ENCODE measurements at regions not wholly inside any gene's neighbourhood (a gene's known extent, or its start where the extent isn't known, plus 50 kb on each side); places are given as distances from the start of the nearest gene placed in this dataset.

DNA sequence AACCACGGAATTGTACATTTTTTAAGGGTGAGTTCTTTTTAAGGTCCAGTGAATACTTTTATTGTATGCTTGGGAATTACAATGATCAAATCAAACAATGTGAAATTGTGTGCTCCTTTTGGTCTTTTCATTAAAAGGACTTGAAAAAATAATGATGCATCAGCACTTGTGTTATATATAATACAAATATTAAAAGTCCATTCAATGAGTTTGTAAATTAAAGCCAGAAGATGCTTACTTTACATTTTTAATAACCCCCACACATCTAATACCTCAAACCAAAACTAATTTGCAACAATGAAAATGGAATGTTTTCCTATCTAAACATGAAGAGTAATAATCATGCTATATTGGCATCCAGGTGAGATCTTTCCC lies 369.8 kb upstream of the LCORL start:
- TF ChIP-seq, protein P1, sequence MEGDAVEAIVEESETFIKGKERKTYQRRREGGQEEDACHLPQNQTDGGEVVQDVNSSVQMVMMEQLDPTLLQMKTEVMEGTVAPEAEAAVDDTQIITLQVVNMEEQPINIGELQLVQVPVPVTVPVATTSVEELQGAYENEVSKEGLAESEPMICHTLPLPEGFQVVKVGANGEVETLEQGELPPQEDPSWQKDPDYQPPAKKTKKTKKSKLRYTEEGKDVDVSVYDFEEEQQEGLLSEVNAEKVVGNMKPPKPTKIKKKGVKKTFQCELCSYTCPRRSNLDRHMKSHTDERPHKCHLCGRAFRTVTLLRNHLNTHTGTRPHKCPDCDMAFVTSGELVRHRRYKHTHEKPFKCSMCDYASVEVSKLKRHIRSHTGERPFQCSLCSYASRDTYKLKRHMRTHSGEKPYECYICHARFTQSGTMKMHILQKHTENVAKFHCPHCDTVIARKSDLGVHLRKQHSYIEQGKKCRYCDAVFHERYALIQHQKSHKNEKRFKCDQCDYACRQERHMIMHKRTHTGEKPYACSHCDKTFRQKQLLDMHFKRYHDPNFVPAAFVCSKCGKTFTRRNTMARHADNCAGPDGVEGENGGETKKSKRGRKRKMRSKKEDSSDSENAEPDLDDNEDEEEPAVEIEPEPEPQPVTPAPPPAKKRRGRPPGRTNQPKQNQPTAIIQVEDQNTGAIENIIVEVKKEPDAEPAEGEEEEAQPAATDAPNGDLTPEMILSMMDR (IDR thresholded peaks at IDR 0.05) = no peak
- TF ChIP-seq POLR2AphosphoS5 (IDR thresholded peaks at IDR 0.05) (no peak), EP300 (IDR thresholded peaks at IDR 0.05) (no peak)
